Left colon (tissue), 2 donors: ENCODE measurements at regions not wholly inside any gene's neighbourhood (a gene's known extent, or its start where the extent isn't known, plus 50 kb on each side); places are given as distances from the start of the nearest gene placed in this dataset.
A peak's percentile ranks its signal among the peaks of the same experiment; 100 is the strongest.

ENCODE experiments used
- ATAC-seq: fragments of 200-7000 bp; cut with Tn5 transposase; one replicate; pipeline ENCODE4 v1.9.1; 2020; ENCODE audit warnings: mild to moderate bottlenecking, moderate library complexity
- DNase-seq, 2 donors: peaks; one replicate each; pipeline ENCODE4 v3.0.0-alpha.2; 2020
- intact Hi-C, 2 donors: fragments of 100-400 bp; cut with DNase I in 1 of 2; cut with micrococcal nuclease in 1 of 2; formaldehyde crosslinking; loops; one replicate each; pipeline versions ENCODE4 v1.11.2 to v1.14.0; 2022; cut with DNase I, micrococcal nuclease
- donor health status: DM: no; HTN: no; CAD: no.
- donor health status: DM: yes; HTN: yes; CAD: no.

- no peak for ATAC-seq
- intact Hi-C loops = no loop called here
- DNase-seq = no peak
Observed at GRCh38 chr3:95923496-95924210, 890.7 kb upstream of the EPHA6 start.

GRCh38 chr3:95926904-95927501, 887.4 kb upstream of the EPHA6 start:
- intact Hi-C loops = no loop called here
- no peak for DNase-seq

DNA sequence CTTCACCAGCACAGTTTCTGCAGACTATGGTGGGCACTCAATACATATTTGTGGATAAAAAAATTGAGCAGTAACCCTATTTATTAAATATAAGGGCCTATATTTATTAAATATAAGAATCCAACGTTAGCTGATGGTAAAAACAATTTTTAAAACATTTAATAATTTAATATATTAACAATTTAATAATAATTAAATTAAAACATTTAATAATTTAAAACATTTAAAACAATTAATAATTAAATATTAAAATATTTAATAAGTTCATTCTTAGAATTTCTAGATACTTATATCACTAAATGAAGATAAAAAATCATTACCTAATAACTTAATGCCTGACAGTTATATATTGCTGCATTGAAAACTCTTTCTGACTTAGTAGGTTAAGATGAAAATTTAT, 880.2 kb upstream of the EPHA6 start:
- intact Hi-C loops = no loop called here
- no peak for ATAC-seq
- no peak for DNase-seq

More at GRCh38 chr3:95926904-95927501, 887.4 kb upstream of the EPHA6 start:
- no peak for ATAC-seq

- ATAC-seq = peak; percentile 52
- DNase-seq = no peak
- intact Hi-C loops = no loop called here
Observed at GRCh38 chr3:95939235-95939809, 875.1 kb upstream of the EPHA6 start.

- intact Hi-C loops = no loop called here
- DNase-seq (no peak), ATAC-seq (no peak)
Observed at GRCh38 chr3:95965704-95966336, 848.6 kb upstream of the EPHA6 start.

DNA sequence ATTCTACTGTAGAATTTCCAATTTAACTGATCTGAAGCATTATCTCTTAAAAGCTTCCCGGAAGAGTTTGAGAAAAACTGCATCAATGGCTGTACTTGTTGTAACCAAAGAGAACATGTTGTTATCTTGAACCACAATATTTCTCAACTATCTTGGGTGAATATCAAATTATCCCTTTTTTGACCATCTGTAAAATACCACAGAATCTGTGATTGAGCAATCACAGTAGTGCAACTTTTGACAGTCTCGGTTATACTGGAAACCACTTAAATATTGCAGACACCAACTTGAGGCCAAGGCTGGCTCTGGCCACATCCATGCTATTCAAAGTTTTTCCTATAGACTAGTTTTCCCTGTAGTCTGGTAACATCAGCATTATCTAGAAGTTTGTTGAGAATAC, 842.8 kb upstream of the EPHA6 start:
- ATAC-seq (no peak), DNase-seq (no peak)
- intact Hi-C loops = no loop called here

- intact Hi-C loops = no loop called here
- ATAC-seq = no peak
Observed at GRCh38 chr3:95994338-95994737, 820.1 kb upstream of the EPHA6 start.

DNA sequence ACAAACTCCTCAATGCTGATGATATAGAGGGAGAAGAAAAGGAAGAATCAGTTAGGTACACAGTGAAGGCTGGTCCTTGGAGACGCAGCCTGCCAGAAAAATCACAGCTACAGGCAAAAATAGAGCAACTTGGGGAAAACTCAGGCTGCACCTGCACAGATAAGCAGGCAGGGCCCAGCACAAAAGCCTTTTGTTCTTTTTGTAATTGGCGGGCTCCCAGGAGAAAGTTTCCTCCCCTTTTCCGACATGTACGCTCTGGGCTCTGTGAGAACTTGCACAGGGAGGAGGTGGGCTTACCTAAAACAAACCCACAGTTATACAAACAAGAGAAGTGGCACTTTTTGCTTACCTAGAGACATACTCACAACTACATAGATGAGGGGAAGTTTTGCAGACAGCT, 813.4 kb upstream of the EPHA6 start:
- intact Hi-C loops = no loop called here
- DNase-seq (no peak), ATAC-seq (peak; percentile 24)

More at GRCh38 chr3:95994338-95994737, 820.1 kb upstream of the EPHA6 start:
- no peak for DNase-seq

DNA sequence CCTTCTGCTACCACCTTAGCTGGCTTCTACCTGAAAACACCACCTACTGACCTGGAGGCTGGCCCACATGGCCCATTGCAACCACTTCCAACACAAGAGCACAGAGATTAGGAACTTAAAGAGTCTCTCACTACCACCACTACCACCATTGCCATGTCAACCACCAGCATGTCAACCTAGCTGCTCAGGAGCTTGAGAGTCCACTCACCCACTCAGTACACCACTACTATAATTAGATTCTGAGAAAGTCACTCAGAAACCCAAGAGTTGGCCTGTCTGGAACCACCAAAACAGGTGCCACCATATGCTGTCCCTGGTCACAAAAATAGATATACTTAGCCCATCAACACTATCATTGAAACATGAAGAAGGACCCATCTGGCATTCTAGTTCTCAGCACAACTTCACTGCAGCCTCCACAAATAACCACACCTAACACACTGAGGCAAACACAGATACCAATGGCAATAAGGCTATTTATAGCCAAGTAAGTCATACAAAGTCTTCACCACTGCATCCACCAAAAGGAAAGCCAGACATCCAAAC, 806.7 kb upstream of the EPHA6 start:
- DNase-seq = no peak
- intact Hi-C loops = no loop called here
- no peak for ATAC-seq

GRCh38 chr3:96012939-96013338, 801.5 kb upstream of the EPHA6 start:
- intact Hi-C loops = no loop called here
- ATAC-seq (no peak), DNase-seq (no peak)

- DNase-seq (no peak), ATAC-seq (no peak)
- intact Hi-C loops = no loop called here
Observed at GRCh38 chr3:96017556-96017955, 796.8 kb upstream of the EPHA6 start.

DNA sequence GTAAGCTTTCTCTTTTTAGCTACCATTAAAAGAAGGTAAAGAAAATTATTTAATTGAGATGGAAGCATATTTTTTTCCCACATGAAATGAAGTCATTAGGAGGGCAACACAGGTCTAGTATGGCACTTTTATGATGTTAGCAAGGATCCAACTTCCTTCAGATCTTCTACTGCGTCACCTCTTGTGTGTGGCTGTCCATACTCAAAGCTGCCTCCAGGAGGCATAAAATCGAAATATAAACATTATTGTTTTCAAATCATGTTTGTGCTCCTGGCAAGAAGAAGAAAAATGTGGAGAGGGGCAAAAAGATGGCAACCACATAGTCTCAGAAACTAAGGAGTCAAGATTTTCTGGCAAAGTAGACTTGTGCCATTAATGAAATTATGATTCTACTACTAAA, 791.7 kb upstream of the EPHA6 start:
- ATAC-seq (no peak), DNase-seq (no peak)
- intact Hi-C loops = no loop called here

DNA sequence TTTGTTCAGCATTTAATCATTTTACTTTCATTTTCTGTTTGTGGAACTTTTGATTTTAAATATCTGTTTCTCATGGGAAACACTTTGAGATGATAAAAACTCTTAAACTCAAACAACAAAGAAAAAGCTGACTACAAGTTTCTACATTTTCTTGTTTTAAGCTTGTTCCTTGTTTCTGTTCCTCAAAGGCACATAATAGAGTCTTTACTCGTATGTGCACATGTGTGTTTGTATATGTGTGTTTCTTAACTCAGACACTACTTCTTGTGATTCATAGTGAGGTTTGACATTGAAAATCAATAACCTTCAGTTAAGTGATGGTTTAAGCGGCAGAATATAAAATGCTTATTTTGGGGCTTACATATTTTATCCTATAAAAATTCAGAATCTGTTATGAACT, 786.7 kb upstream of the EPHA6 start:
- no peak for ATAC-seq
- intact Hi-C loops = no loop called here
- DNase-seq = no peak

DNA sequence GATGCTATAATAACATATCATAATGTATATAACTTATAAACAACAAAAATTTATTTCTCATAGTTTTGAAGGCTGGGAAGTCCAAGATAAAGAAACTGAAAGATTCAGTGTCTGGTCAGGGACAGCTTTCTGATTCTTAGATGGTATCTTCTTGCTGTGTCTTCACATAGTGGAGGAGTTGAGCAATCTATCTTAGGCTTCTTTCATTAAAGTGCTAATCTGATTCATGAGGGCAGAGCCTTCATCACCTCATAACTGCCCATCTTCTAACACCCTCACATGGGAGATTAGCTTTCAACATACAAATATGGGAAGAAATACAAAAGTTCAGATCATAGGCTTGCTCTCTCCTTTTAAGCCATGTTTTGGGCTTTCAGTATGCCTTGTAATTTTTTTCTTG, 774.8 kb upstream of the EPHA6 start:
- intact Hi-C loops = no loop called here

DNA sequence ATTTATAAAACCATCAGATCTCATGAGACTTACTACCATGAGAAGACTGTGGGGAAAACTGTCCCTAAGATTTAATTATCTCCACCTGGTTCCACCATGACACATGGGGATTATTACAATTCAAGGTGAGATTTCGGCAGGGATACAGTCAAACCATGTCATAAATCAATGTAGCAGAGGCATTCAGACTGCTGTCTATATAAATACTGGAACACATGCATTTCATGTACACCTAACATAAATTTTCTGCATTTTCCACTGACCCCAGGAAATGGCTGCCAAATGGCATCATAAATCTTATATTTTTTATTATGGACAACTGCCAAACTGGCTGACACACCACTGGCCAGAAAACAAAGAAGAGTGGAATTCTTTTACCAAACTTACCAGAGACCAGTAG, 755.1 kb upstream of the EPHA6 start:
- ATAC-seq (no peak), DNase-seq (no peak)
- intact Hi-C loops = no loop called here

More for the DNA sequence above, 774.8 kb upstream of the EPHA6 start:
- DNase-seq (no peak), ATAC-seq (no peak)

DNA sequence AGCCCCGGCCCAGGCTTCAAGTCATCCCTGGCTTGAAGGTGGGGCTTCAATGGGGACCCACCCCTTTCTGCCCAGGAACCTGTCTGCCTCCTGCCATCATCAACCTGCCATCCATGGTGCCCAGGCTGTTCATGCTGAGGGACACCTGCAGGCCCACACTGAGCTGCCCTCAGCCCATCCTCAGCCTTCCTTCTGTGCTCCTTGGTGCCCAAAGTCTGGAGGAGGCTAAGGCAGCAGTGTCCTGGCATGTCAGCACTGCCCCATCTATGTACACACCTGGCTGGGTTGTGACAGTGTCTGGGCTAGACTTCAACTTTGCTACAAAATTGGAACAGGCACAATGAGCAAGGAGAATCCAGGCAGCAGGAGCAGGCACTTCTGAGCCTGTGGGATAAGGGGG, 745.3 kb upstream of the EPHA6 start:
- DNase-seq (no peak), ATAC-seq (no peak)
- intact Hi-C loops = no loop called here

GRCh38 chr3:96070678-96071077, 743.7 kb upstream of the EPHA6 start:
- ATAC-seq (no peak), DNase-seq (no peak)
- intact Hi-C loops = no loop called here

DNA sequence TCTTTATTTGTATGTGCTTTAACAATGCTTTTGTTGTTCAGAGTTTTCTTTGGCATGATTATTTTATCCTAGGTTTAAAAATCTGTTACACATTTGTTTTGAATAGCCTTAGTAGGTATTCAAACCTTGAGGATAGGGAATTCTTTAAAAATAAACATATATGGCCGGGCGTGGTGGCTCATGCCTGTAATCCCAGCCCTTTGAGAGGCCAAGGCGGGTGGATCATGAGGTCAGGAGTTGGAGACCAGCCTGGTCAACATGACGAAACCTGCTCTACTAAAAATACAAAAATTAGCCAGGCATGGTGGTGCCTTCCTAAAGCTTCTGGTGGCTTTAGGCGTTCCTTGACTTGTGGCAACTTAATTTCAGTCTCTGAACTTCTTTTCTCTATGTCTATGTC, 743.3 kb upstream of the EPHA6 start:
- ATAC-seq (no peak), DNase-seq (no peak)
- intact Hi-C loops = no loop called here

DNA sequence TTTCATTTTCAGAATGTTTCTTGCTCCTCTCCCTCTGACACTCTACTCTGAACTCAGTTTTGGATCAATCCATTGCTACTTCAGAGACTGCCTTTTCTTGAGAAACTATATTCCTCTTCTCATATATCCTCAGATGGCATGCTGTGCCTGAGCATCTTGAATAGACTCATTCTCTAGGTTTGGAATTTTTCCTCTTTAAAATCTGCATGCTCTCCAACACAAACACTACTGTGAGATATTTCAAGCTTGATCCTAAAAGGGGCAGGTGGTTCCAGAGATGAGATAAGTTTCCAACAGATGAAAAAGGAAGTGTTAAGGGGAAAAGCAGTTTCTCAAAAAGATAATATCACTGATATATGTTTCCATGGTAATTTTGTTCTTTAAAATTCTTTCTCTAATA, 742.2 kb upstream of the EPHA6 start:
- intact Hi-C loops = no loop called here
- DNase-seq = no peak
- no peak for ATAC-seq

DNA sequence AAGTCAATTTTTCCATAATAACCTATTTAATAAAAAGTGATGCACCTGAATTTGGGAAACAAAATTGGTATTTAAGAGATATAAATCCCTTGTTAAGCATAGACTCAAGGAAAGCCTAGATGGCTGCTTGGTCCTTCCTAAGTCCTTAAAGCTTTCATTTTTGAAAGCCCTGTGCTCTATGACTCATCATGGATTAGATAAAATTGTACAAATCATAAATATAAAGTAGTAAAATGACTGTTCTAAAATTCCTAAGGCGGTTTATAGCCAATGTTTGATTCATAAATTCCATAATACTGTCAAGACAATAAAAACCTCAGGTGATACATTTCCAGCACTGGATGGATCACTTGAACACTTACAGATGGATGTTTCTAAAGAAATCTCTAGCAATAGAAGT, 730.8 kb upstream of the EPHA6 start:
- ATAC-seq (no peak), DNase-seq (no peak)
- intact Hi-C loops = no loop called here
